Thyroid gland (tissue), 4 donors: ENCODE measurements at regions not wholly inside any gene's neighbourhood (a gene's known extent, or its start where the extent isn't known, plus 50 kb on each side); places are given as distances from the start of the nearest gene placed in this dataset.

Experiments
- DNase-seq, 2 donors: peaks; one replicate each; pipeline ENCODE4 v3.0.0-alpha.2; 2019
- H3K27ac ChIP-seq, 3 donors: fragments of 200-600 bp; sonication (generic); 1 replicate in 2 of 3; 2 replicates in 1 of 3; pipeline ENCODE4 v1.5.1; 2016 to 2019; ENCODE audit warnings: mild to moderate bottlenecking in 1 of 3, moderate library complexity in 1 of 3
- H3K27me3 ChIP-seq: fragments of 200-600 bp; sonication (generic); one replicate; pipeline ENCODE4 v1.5.1; 2019
- H3K36me3 ChIP-seq, 2 donors: fragments of 200-600 bp; sonication (generic); one replicate each; pipeline ENCODE4 v1.5.1; 2016 to 2019
- H3K4me1 ChIP-seq, 2 donors: fragments of 200-600 bp; sonication (generic); one replicate each; pipeline ENCODE4 v1.5.1; 2017 to 2019
- H3K4me3 ChIP-seq, 3 donors: fragments of 200-600 bp; sonication (generic); replicated peaks in 1 of 3; 1 replicate in 2 of 3; 2 replicates in 1 of 3; pipeline ENCODE4 v1.5.1; 2016; ENCODE audit warnings: mild to moderate bottlenecking in 1 of 3
- H3K9me3 ChIP-seq: fragments of 200-600 bp; sonication (generic); one replicate; pipeline ENCODE4 v1.5.1; 2017
- POLR2A ChIP-seq, 2 donors: fragments of 450-650 bp; IDR thresholded peaks; one replicate each; pipeline ENCODE4 v1.6.1; 2017; ENCODE audit warnings: antibody characterized with exemption in 2 of 2, mild to moderate bottlenecking in 2 of 2, moderate library complexity in 1 of 2
- WGBS, 2 donors: methylation state at CpG; one replicate each; pipeline ENCODE4 v1.1.5; 2017; 5-methylcytosine and 5-hydroxymethylcytosine counted together
- intact Hi-C: fragments of 100-400 bp; cut with DNase I; formaldehyde crosslinking; loops from one replicate; pipeline ENCODE4 v1.15.1; 2023
- TF ChIP-seq, protein P1 (sequence below), 6 experiments: fragments of 200-600 bp in 3 of 6; fragments of 450-650 bp in 3 of 6; sonication (generic) in 3 of 6; IDR thresholded peaks; one replicate each; pipeline ENCODE4 v1.5.1; 2016 to 2019; ENCODE audit warnings: antibody characterized with exemption in 6 of 6, mild to moderate bottlenecking in 2 of 6, inconsistent platforms in 1 of 6, moderate library complexity in 1 of 6

DNA sequence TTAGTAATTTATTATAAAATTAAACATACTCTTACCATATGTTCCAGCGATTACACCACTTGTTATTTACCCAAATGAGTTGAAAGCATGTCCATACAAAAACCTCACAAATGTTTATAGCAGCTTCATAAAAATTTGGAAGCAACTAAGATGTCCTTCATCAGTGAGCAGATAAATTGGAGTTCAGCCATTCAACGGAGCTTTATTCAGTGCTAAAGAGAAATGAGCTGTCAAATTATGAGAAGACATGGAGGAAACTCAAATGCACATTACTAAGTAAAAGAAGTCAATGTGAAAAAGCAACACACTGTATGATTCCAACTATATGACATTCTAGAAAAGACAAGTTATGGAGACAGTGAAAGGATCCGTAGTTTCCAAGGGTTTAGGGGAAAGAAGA lies 606.7 kb upstream of the TMPRSS15 start:
- Histone ChIP-seq H3K27me3 (no peaks in the 10 kb centered on the region), H3K4me3 (no peak overlapping the region), H3K9me3 (no peaks in the 10 kb centered on the region), H3K4me1 (no peaks in the 10 kb centered on the region), H3K36me3 (no peaks in the 10 kb centered on the region), H3K27ac (no peak overlapping the region)
- 85 to 86% methylated on average over 3 of the region's 3 CpGs for WGBS, 2 donors
- TF ChIP-seq POLR2A (IDR thresholded peaks at IDR 0.05): no peak
- TF ChIP-seq, protein P1, sequence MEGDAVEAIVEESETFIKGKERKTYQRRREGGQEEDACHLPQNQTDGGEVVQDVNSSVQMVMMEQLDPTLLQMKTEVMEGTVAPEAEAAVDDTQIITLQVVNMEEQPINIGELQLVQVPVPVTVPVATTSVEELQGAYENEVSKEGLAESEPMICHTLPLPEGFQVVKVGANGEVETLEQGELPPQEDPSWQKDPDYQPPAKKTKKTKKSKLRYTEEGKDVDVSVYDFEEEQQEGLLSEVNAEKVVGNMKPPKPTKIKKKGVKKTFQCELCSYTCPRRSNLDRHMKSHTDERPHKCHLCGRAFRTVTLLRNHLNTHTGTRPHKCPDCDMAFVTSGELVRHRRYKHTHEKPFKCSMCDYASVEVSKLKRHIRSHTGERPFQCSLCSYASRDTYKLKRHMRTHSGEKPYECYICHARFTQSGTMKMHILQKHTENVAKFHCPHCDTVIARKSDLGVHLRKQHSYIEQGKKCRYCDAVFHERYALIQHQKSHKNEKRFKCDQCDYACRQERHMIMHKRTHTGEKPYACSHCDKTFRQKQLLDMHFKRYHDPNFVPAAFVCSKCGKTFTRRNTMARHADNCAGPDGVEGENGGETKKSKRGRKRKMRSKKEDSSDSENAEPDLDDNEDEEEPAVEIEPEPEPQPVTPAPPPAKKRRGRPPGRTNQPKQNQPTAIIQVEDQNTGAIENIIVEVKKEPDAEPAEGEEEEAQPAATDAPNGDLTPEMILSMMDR (IDR thresholded peaks at IDR 0.05): no peak
- DNase-seq: no peak
- intact Hi-C loops: no loop called here

DNA sequence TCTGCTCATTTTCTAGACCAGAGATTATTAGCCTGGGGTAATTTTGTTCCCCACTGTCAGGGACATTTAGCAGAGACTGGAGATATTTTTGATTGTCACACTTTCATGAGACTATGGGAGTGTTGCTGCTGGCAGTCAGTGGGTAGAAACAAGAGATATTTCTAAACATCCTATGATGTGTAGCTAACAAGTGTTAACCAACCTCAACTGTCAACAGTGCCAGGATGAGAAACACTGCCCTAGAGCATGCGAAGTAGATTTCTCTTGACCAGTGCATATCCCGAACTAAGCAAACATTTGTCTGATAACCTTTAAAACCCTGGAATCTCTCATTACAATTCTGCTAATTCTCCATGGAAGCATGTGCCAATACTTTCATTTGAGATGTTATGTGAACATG lies 607.4 kb upstream of the TMPRSS15 start:
- no peak for DNase-seq
- no peaks in the 10 kb centered on the region for H3K27me3 ChIP-seq
- H3K27ac ChIP-seq: no peak overlapping the region
- no peak overlapping the region for H3K4me3 ChIP-seq
- 73 to 79% methylated on average over 2 of the region's 2 CpGs for WGBS, 2 donors
- no peaks in the 10 kb centered on the region for H3K36me3 ChIP-seq
- H3K9me3 ChIP-seq: no peaks in the 10 kb centered on the region
- no peak for TF ChIP-seq POLR2A (IDR thresholded peaks at IDR 0.05)
- TF ChIP-seq, protein P1 (IDR thresholded peaks at IDR 0.05): no peak
- intact Hi-C loops: no loop called here
- H3K4me1 ChIP-seq: no peaks in the 10 kb centered on the region

DNA sequence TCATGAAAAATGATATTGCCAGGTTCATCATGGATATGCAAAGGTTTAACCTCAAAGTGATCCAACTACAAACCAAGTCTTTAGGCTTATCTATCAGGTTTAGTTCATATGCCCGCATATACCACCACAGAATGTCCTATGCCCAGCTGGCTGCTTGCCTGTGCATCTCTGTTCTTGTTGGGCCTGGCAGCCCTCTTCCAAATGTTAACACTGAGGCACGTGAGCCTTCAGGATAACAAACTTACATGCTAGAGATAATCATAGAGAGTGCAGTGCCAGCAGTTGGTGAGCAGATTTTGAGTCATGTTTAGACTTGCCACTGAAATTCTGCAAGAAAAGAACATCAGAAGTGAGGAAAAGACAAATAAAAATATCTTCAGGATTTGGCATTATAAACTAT lies 607.9 kb upstream of the TMPRSS15 start:
- H3K9me3 ChIP-seq: no peaks in the 10 kb centered on the region
- no peak overlapping the region for H3K4me3 ChIP-seq
- H3K27ac ChIP-seq: no peak overlapping the region
- intact Hi-C loops: no loop called here
- TF ChIP-seq POLR2A (IDR thresholded peaks at IDR 0.05): no peak
- TF ChIP-seq, protein P1 (IDR thresholded peaks at IDR 0.05): no peak
- no peaks in the 10 kb centered on the region for H3K36me3 ChIP-seq
- H3K27me3 ChIP-seq: no peaks in the 10 kb centered on the region
- 73 to 74% methylated on average over 2 of the region's 2 CpGs for WGBS, 2 donors
- DNase-seq: no peak
- H3K4me1 ChIP-seq: no peaks in the 10 kb centered on the region

DNA sequence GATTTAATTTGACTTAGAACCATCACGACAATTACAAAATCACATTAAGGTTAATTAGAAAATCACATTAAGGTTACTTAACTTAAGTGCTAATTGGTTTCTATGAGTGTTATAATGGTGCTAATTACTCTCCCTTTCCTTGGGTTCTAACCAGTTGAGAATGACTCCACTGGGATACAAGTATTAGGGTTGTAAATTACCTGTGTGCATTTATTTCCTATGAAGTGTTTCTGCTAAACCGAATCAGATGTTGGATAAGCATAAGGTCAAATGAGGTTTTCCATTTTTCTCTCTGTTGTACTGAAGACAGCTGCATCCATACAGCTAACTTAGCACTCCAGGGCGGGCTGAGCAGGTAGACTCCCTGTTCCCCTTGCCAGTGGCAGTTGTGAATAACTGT lies 610.3 kb upstream of the TMPRSS15 start:
- no peak overlapping the region for H3K27ac ChIP-seq
- no peak overlapping the region for H3K4me3 ChIP-seq
- WGBS, 2 donors: 62% methylated on average over 3 of the region's 3 CpGs
- H3K9me3 ChIP-seq: no peaks in the 10 kb centered on the region
- no peak for DNase-seq
- no peaks in the 10 kb centered on the region for H3K36me3 ChIP-seq
- intact Hi-C loops: no loop called here
- no peaks in the 10 kb centered on the region for H3K27me3 ChIP-seq
- no peaks in the 10 kb centered on the region for H3K4me1 ChIP-seq
- TF ChIP-seq, protein P1 (IDR thresholded peaks at IDR 0.05): no peak
- TF ChIP-seq POLR2A (IDR thresholded peaks at IDR 0.05): no peak

DNA sequence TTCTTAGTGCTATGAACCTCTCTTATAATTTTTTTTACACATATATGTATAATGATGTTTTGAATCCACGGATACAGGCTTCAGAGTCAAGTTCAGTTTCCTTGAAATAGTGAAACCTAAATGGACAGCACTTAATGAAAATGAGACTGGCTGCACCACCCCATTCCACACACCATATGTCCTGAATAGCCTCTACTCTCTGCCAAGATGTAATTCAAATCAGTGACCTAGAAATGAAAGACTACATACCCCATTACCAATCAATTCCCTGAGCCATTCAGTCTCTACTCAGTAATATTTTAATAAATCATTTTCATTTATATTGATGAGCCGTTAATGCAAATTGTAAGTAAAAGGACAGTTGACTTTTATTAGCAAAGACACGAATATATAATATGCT lies 614.9 kb upstream of the TMPRSS15 start:
- Histone ChIP-seq H3K4me1 (no peaks in the 10 kb centered on the region), H3K27ac (no peak overlapping the region), H3K36me3 (no peaks in the 10 kb centered on the region), H3K9me3 (no peaks in the 10 kb centered on the region), H3K4me3 (no peak overlapping the region), H3K27me3 (no peaks in the 10 kb centered on the region)
- intact Hi-C loops: no loop called here
- WGBS, 2 donors: 69 to 80% methylated on average over 3 of the region's 3 CpGs
- no peak for DNase-seq
- TF ChIP-seq POLR2A (IDR thresholded peaks at IDR 0.05): no peak
- TF ChIP-seq, protein P1 (IDR thresholded peaks at IDR 0.05): no peak
